Thyroid gland (tissue), 4 donors: ENCODE measurements at regions not wholly inside any gene's neighbourhood (a gene's known extent, or its start where the extent isn't known, plus 50 kb on each side); places are given as distances from the start of the nearest gene placed in this dataset.

Experiments
- CTCF ChIP-seq, 6 experiments: fragments of 200-600 bp in 3 of 6; fragments of 450-650 bp in 3 of 6; sonication (generic) in 3 of 6; IDR thresholded peaks; one replicate each; pipeline ENCODE4 v1.5.1; 2016 to 2019; ENCODE audit warnings: antibody characterized with exemption in 6 of 6, mild to moderate bottlenecking in 2 of 6, inconsistent platforms in 1 of 6, moderate library complexity in 1 of 6
- POLR2A ChIP-seq, 2 donors: fragments of 450-650 bp; IDR thresholded peaks; one replicate each; pipeline ENCODE4 v1.6.1; 2017; ENCODE audit warnings: antibody characterized with exemption in 2 of 2, mild to moderate bottlenecking in 2 of 2, moderate library complexity in 1 of 2

GRCh38 chr2:37571587-37572136 is 99.8 kb downstream of the CDC42EP3 start:
- TF ChIP-seq CTCF (IDR thresholded peaks at IDR 0.05) (no peak), POLR2A (IDR thresholded peaks at IDR 0.05) (no peak)
